Cardiac muscle cell (in vitro differentiated cells and primary cell): ENCODE measurements at regions not wholly inside any gene's neighbourhood (a gene's known extent, or its start where the extent isn't known, plus 50 kb on each side); places are given as distances from the start of the nearest gene placed in this dataset.
A peak's percentile ranks its signal among the peaks of the same experiment; 100 is the strongest.

Experiments used
- DNase-seq, 2 donors: peaks; one replicate each; pipeline versions ENCODE4 v3.0.0 to v3.0.0-alpha.2; 2010 to 2017; ENCODE audit warnings: low read depth in 1 of 2, low spot score in 1 of 2
- H3K27ac ChIP-seq: fragments of 200-600 bp; sonication (generic); 2 replicates; pipeline ENCODE4 v1.5.1; 2016
- H3K27me3 ChIP-seq: fragments of 200-600 bp; sonication (generic); 2 replicates; pipeline ENCODE4 v1.6.0; 2016; ENCODE audit warnings: control low read depth
- H3K36me3 ChIP-seq: fragments of 200-600 bp; sonication (generic); 2 replicates; pipeline ENCODE4 v1.5.1; 2016; ENCODE audit warnings: control low read depth
- H3K4me1 ChIP-seq: fragments of 200-600 bp; sonication (generic); 2 replicates; pipeline ENCODE4 v1.8.1; 2017; ENCODE audit warnings: low read depth, mild to moderate bottlenecking, mixed run types
- H3K4me3 ChIP-seq: fragments of 200-600 bp; sonication (generic); 2 replicates; pipeline ENCODE4 v1.5.1; 2016; ENCODE audit warnings: mild to moderate bottlenecking
- H3K9me3 ChIP-seq: fragments of 200-600 bp; sonication (generic); 2 replicates; pipeline ENCODE4 v1.5.1; 2017; ENCODE audit warnings: low read depth, mild to moderate bottlenecking, control low read depth
- CTCF ChIP-seq: IDR thresholded peaks from 2 replicates; pipeline ENCODE4 v1.5.1; 2012; ENCODE audit warnings: low read depth, mild to moderate bottlenecking, low read length

- H3K9me3 ChIP-seq: no peaks in the 10 kb centered on the region
- no peaks in the 10 kb centered on the region for H3K4me1 ChIP-seq
- H3K36me3 ChIP-seq: no peaks in the 10 kb centered on the region
- DNase-seq: no peak
- H3K4me3 ChIP-seq: no peak overlapping the region
- TF ChIP-seq CTCF: no peak
- no peak overlapping the region for H3K27ac ChIP-seq
- H3K27me3 ChIP-seq: no peaks in the 10 kb centered on the region
Measured at GRCh38 chr9:27632254-27632653, 59.0 kb upstream of the C9orf72 start.

- TF ChIP-seq CTCF: no peak
- H3K4me1 ChIP-seq: no peaks in the 10 kb centered on the region
- H3K27me3 ChIP-seq: no peaks in the 10 kb centered on the region
- H3K4me3 ChIP-seq: no peak overlapping the region
- H3K36me3 ChIP-seq: no peaks in the 10 kb centered on the region
- no peaks in the 10 kb centered on the region for H3K9me3 ChIP-seq
- no peak overlapping the region for H3K27ac ChIP-seq
- no peak for DNase-seq
Measured at GRCh38 chr9:27633764-27634163, 60.5 kb upstream of the C9orf72 start.

DNA sequence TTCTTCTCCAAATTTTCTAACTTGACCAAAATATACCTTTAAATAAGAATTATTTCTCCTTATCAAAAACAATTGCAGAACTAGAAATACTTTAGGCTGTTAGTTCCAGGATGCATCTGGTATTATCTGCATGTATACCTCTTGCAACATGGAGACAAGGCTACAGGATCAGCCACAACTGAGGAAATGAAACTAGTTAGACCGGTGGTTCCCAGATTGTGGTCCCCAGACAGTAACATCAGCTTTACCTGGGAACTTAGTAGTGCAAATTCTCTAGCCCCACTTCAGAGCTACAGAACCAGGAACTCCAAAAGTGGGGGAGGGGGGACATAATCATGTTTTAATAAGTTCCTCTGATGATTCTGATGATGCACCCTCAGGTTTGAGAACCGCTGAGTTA is 61.6 kb upstream of the C9orf72 start:
- Histone ChIP-seq H3K4me1 (no peaks in the 10 kb centered on the region), H3K27me3 (no peaks in the 10 kb centered on the region), H3K27ac (no peak overlapping the region), H3K9me3 (no peaks in the 10 kb centered on the region), H3K4me3 (no peak overlapping the region), H3K36me3 (no peaks in the 10 kb centered on the region)
- no peak for TF ChIP-seq CTCF
- no peak for DNase-seq

GRCh38 chr9:27638716-27639115 is 65.4 kb upstream of the C9orf72 start:
- Histone ChIP-seq H3K4me3 (no peak overlapping the region), H3K4me1 (no peaks in the 10 kb centered on the region), H3K36me3 (no peaks in the 10 kb centered on the region), H3K9me3 (no peaks in the 10 kb centered on the region), H3K27me3 (no peaks in the 10 kb centered on the region), H3K27ac (no peak overlapping the region)
- TF ChIP-seq CTCF: no peak
- peak in 1 of 2 donors; percentile 66 for DNase-seq

DNA sequence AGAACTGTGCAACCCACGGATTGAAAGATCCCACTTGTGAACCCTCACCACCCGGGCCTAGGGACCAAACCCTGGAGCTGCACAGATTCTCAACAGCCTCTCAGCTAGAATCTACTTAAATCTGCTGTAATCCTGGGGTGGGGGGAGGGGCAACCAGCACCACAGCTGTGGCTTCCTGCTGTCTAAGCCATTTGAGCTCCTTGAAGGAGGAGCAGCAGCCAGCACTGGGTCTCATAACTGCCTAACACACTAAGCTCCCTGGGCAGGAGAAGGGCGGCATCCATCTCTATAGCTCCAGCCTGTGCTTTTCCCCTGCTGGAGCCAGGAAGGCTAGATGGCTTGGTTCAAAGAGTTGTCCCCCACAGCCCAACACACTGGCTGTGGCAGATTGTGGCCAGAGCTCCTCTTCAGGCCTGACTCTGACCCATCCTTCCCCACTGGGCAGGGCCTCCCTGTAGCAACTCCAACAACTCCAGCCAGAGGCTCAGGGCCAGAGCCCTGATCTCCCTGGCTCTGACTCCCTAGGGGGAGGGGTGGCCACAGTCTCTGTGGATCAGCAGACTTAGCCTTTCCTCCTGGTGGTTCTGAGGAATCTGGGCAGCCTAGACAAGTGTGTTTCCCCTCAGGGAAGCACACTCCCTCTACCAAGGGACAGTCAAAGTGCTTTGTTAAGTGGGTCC is 72.0 kb upstream of the C9orf72 start:
- DNase-seq: peak in 1 of 2 donors; percentile 50
- H3K9me3 ChIP-seq: no peaks in the 10 kb centered on the region
- H3K36me3 ChIP-seq: no peaks in the 10 kb centered on the region
- TF ChIP-seq CTCF: no peak
- H3K4me1 ChIP-seq: no peaks in the 10 kb centered on the region
- H3K4me3 ChIP-seq: no peak overlapping the region
- no peak overlapping the region for H3K27ac ChIP-seq
- no peaks in the 10 kb centered on the region for H3K27me3 ChIP-seq
